B cell (primary cell): ENCODE measurements at regions not wholly inside any gene's neighbourhood (a gene's known extent, or its start where the extent isn't known, plus 50 kb on each side); places are given as distances from the start of the nearest gene placed in this dataset.

ENCODE experiments used
- ATAC-seq: fragments of 200-7000 bp; cut with Tn5 transposase; one replicate; pipeline ENCODE4 v1.10.0; 2021; ENCODE audit warnings: low read depth, mild to moderate bottlenecking, moderate number of reproducible peaks, moderate library complexity
- CTCF ChIA-PET: fragments of 350-600 bp; sonication (Branson Sonifier 250); formaldehyde crosslinking; loops from one replicate; lab custom pipeline; 2021; ENCODE audit warnings: antibody characterized with exemption, inconsistent platforms; lab: Charles Lee
- POLR2A ChIA-PET: fragments of 350-600 bp; sonication (Branson Sonifier 250); formaldehyde crosslinking; loops from one replicate; lab custom pipeline; 2021; ENCODE audit warnings: antibody characterized with exemption; lab: Charles Lee
- DNase-seq: peaks from one replicate; pipeline ENCODE4 v3.0.0; 2013
- H2AFZ ChIP-seq: 2 replicates; pipeline ENCODE4 v1.6.1; 2012; ENCODE audit warnings: mild to moderate bottlenecking, low read depth, low read length; ENCODE audit not compliant: insufficient read depth, poor library complexity, severe bottlenecking
- H3K27ac ChIP-seq, 2 donors: 1 replicate in 1 of 2; 2 replicates in 1 of 2; pipeline ENCODE4 v1.5.1; 2012 to 2013; ENCODE audit warnings: low read length in 2 of 2, mild to moderate bottlenecking in 2 of 2, moderate library complexity in 1 of 2
- H3K27me3 ChIP-seq, 4 experiments: fragments of 200-600 bp in 1 of 4; sonication (generic) in 1 of 4; replicated peaks in 1 of 4; 1 replicate in 2 of 4; 2 replicates in 2 of 4; pipeline versions ENCODE4 v1.6.1 to v1.7.0; 2013 to 2016; ENCODE audit warnings: low read length in 3 of 4, mild to moderate bottlenecking in 2 of 4, mixed read lengths in 1 of 4, moderate library complexity in 1 of 4; ENCODE audit not compliant: insufficient read depth in 4 of 4, control insufficient read depth in 3 of 4; ENCODE audit errors: control extremely low read depth in 1 of 4
- H3K36me3 ChIP-seq, 2 experiments: replicated peaks in 1 of 2; 1 replicate in 1 of 2; 2 replicates in 1 of 2; pipeline versions ENCODE4 v1.6.1 to v1.7.1; 2013; ENCODE audit warnings: low read length in 1 of 2; ENCODE audit not compliant: insufficient read depth in 2 of 2, control insufficient read depth in 1 of 2; ENCODE audit errors: control extremely low read depth in 1 of 2, extremely low read depth in 1 of 2
- H3K4me1 ChIP-seq, 2 donors: fragments of 200-600 bp in 1 of 2; sonication (generic) in 1 of 2; 1 replicate in 1 of 2; 2 replicates in 1 of 2; pipeline versions ENCODE4 v1.5.1 to v1.6.1; 2013 to 2017; ENCODE audit warnings: low read length in 2 of 2; ENCODE audit not compliant: control insufficient read depth in 2 of 2, insufficient read depth in 2 of 2
- H3K4me2 ChIP-seq: replicated peaks from 2 replicates; pipeline ENCODE3; 2012; ENCODE audit warnings: mild to moderate bottlenecking, low read depth, low read length; ENCODE audit not compliant: poor library complexity, severe bottlenecking
- H3K4me3 ChIP-seq, 5 experiments: fragments of 200-600 bp in 1 of 5; sonication (generic) in 1 of 5; 1 replicate in 3 of 5; 2 replicates in 2 of 5; pipeline versions ENCODE4 v1.5.1 to v1.7.0; 2011 to 2016; ENCODE audit warnings: low read length in 4 of 5, mild to moderate bottlenecking in 4 of 5, low read depth in 2 of 5, control low read depth in 1 of 5, moderate library complexity in 1 of 5; ENCODE audit not compliant: insufficient read depth in 1 of 5; ENCODE audit errors: control extremely low read depth in 1 of 5, extremely low read depth in 1 of 5
- H3K79me2 ChIP-seq: fragments of 200-600 bp; sonication (generic); one replicate; pipeline ENCODE4 v1.6.0; 2016; ENCODE audit warnings: low read length; ENCODE audit not compliant: control insufficient read depth, insufficient read depth
- H3K9ac ChIP-seq: fragments of 200-600 bp; sonication (generic); 2 replicates; pipeline ENCODE4 v1.6.1; 2017; ENCODE audit warnings: mild to moderate bottlenecking, low read length, moderate library complexity
- H3K9me3 ChIP-seq, 3 donors: one replicate each; pipeline versions ENCODE4 v1.6.1 to v1.7.1; 2013; ENCODE audit warnings: low read length in 2 of 3; ENCODE audit not compliant: control insufficient read depth in 2 of 3, insufficient read depth in 1 of 3; ENCODE audit errors: control extremely low read depth in 1 of 3
- H4K20me1 ChIP-seq: 2 replicates; pipeline ENCODE4 v1.6.0; 2012; ENCODE audit warnings: mild to moderate bottlenecking, low read length; ENCODE audit not compliant: insufficient read depth, control insufficient read depth, poor library complexity, severe bottlenecking
- H3K27ac Mint-ChIP-seq: one replicate; pipeline ENCODE4 v1.8.0; 2021; ENCODE audit warnings: mixed read lengths
- H3K27me3 Mint-ChIP-seq: one replicate; pipeline ENCODE4 v1.8.0; 2021; ENCODE audit warnings: mixed read lengths
- H3K4me1 Mint-ChIP-seq: one replicate; pipeline ENCODE4 v1.8.0; 2021; ENCODE audit warnings: mixed read lengths
- H3K4me3 Mint-ChIP-seq: one replicate; pipeline ENCODE4 v1.8.0; 2021; ENCODE audit warnings: mixed read lengths
- H3K9me3 Mint-ChIP-seq: one replicate; pipeline ENCODE4 v1.8.0; 2022; ENCODE audit warnings: mixed read lengths; ENCODE audit not compliant: insufficient read depth
- EZH2 ChIP-seq: IDR thresholded peaks from 2 replicates; pipeline ENCODE4 v1.6.1; 2012; ENCODE audit warnings: borderline replicate concordance, low read depth, mild to moderate bottlenecking, moderate library complexity, low read length; ENCODE audit not compliant: insufficient read depth, poor library complexity, severe bottlenecking
- WGBS: methylation state at CpG from one replicate; pipeline ENCODE4 v1.1.5; 2013; ENCODE audit warnings: missing lambda C conversion rate; ENCODE audit not compliant: insufficient coverage; 5-methylcytosine and 5-hydroxymethylcytosine counted together
- intact Hi-C: fragments of 100-400 bp; cut with micrococcal nuclease; formaldehyde crosslinking; loops from one replicate; pipeline ENCODE4 v1.10.0; 2022
- TF ChIP-seq, protein P1 (sequence below): fragments of 200-600 bp; IDR thresholded peaks from one replicate; pipeline ENCODE4 v1.8.0; 2022; ENCODE audit warnings: antibody characterized with exemption, mild to moderate bottlenecking

DNA sequence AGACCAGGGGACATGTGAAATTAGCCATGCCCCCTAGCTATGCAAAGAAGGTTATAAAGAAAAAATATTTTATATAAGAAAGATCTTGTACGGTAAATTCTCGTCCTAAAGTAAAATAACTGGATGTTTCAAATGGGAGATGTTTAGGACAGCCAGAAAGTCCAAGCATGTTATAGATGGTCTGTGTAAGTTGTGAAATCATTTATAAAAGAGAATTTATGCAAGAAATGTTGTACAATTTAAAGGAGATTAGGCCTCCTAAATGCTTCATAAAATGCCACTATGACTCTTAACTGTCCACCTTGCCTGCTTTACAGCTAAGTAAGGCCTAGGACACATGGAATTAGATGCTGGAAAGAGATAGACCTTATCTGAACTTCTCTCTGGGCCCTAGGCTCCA, 118.1 kb upstream of the POGK start:
- H3K4me1 Mint-ChIP-seq, result no peaks in the 10 kb centered on the region
- peaks cover 2% of the 10 kb centered on the region for H3K27me3 Mint-ChIP-seq
- no peak overlapping the region for H3K4me2 ChIP-seq
- H3K9me3 ChIP-seq, result peaks cover 2 to 5% (median 3%) of the 10 kb centered on the region in 3 donors
- no peak overlapping the region for H3K4me3 ChIP-seq
- peaks cover 0 to 3% (median 1%) of the 10 kb centered on the region in 4 experiments for H3K27me3 ChIP-seq
- H3K27ac Mint-ChIP-seq, result no peak overlapping the region
- H3K79me2 ChIP-seq, result no peaks in the 10 kb centered on the region
- intact Hi-C loops, result no loop called here
- H2AFZ ChIP-seq, result no peak overlapping the region
- TF ChIP-seq, protein P1, sequence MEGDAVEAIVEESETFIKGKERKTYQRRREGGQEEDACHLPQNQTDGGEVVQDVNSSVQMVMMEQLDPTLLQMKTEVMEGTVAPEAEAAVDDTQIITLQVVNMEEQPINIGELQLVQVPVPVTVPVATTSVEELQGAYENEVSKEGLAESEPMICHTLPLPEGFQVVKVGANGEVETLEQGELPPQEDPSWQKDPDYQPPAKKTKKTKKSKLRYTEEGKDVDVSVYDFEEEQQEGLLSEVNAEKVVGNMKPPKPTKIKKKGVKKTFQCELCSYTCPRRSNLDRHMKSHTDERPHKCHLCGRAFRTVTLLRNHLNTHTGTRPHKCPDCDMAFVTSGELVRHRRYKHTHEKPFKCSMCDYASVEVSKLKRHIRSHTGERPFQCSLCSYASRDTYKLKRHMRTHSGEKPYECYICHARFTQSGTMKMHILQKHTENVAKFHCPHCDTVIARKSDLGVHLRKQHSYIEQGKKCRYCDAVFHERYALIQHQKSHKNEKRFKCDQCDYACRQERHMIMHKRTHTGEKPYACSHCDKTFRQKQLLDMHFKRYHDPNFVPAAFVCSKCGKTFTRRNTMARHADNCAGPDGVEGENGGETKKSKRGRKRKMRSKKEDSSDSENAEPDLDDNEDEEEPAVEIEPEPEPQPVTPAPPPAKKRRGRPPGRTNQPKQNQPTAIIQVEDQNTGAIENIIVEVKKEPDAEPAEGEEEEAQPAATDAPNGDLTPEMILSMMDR, result no peak
- TF ChIP-seq EZH2, result no peak
- WGBS, result no CpG with 5 or more reads among the region's 2 CpGs
- H3K36me3 ChIP-seq, result no peaks in the 10 kb centered on the region
- H3K27ac ChIP-seq, result no peak overlapping the region
- no peaks in the 10 kb centered on the region for H3K9me3 Mint-ChIP-seq
- no peak for ATAC-seq
- H4K20me1 ChIP-seq, result no peaks in the 10 kb centered on the region
- H3K4me3 Mint-ChIP-seq, result no peak overlapping the region
- ChIA-PET CTCF (no interaction called here), POLR2A (no interaction called here)
- DNase-seq, result no peak
- H3K9ac ChIP-seq, result no peak overlapping the region
- no peaks in the 10 kb centered on the region for H3K4me1 ChIP-seq

DNA sequence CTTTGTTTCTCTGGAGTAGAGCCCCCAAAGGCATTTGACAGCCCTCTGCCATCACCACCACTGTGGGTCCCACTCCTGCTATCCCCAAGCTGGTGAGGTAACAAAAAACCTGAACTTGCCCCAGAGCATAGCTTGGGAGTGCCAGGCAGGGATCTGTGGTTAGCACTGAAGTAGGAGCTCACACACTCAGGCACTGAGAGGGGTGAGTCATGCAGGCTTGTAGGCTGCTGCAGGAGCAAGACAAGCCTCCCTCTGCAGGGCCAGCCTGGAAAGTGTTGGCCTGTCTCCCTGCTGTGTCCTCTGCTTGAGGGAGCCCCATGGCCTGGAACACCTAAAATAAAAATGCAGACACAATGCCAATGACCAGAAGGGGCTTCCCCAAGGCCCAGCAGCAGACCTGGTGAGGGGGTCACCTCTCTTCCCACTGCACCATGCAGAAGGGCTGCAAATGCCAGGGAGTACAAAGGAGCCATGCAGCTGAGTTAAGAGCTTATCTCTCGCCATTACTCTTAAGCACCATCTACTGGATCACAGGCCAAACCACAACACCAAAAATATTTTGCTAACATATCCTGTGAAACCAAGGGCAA, 108.9 kb upstream of the POGK start:
- Histone ChIP-seq H3K9ac (no peak overlapping the region), H3K36me3 (no peaks in the 10 kb centered on the region), H3K4me1 (no peaks in the 10 kb centered on the region), H3K4me2 (no peak overlapping the region), H4K20me1 (no peaks in the 10 kb centered on the region), H3K27me3 (peaks cover 0 to 8% (median 1%) of the 10 kb centered on the region in 4 experiments), H3K79me2 (no peaks in the 10 kb centered on the region), H3K4me3 (no peak overlapping the region), H2AFZ (no peak overlapping the region), H3K9me3 (peaks cover 0 to 13% (median 0%) of the 10 kb centered on the region in 3 donors), H3K27ac (no peak overlapping the region)
- Mint-ChIP-seq H3K27me3 (peaks cover 8% of the 10 kb centered on the region), H3K27ac (no peak overlapping the region), H3K9me3 (no peaks in the 10 kb centered on the region), H3K4me1 (no peaks in the 10 kb centered on the region), H3K4me3 (no peak overlapping the region)
- WGBS, result 93% methylated on average over 1 of the region's 1 CpG
- intact Hi-C loops, result no loop called here
- TF ChIP-seq, protein P1, result no peak
- no peak for TF ChIP-seq EZH2
- no peak for ATAC-seq
- DNase-seq, result no peak
- POLR2A ChIA-PET, result no interaction called here
- CTCF ChIA-PET, result no interaction called here
